Skeletal muscle tissue (tissue), 3 donors: ENCODE measurements at regions not wholly inside any gene's neighbourhood (a gene's known extent, or its start where the extent isn't known, plus 50 kb on each side); places are given as distances from the start of the nearest gene placed in this dataset.
"Not testable (repeated sequence)": the region's sequence is repeated elsewhere in the genome, so short reads cannot be mapped to it uniquely, and the experiment has no call there.

Experiments
- H3K27ac ChIP-seq: one replicate; pipeline ENCODE4 v1.7.0; 2013; ENCODE audit warnings: mild to moderate bottlenecking, low read depth, low read length, inconsistent platforms
- H3K27me3 ChIP-seq, 3 donors: one replicate each; pipeline ENCODE4 v1.7.0; 2013; ENCODE audit warnings: low read length in 3 of 3; ENCODE audit not compliant: control insufficient read depth in 3 of 3, insufficient read depth in 3 of 3
- H3K36me3 ChIP-seq, 3 donors: one replicate each; pipeline ENCODE4 v1.7.0; 2013; ENCODE audit warnings: low read length in 3 of 3; ENCODE audit not compliant: control insufficient read depth in 3 of 3, insufficient read depth in 3 of 3
- H3K4me1 ChIP-seq, 3 donors: one replicate each; pipeline ENCODE4 v1.7.0; 2013; ENCODE audit warnings: low read length in 3 of 3, mild to moderate bottlenecking in 3 of 3; ENCODE audit not compliant: control insufficient read depth in 3 of 3, insufficient read depth in 3 of 3
- H3K4me3 ChIP-seq, 3 donors: one replicate each; pipeline ENCODE4 v1.7.0; 2013; ENCODE audit warnings: low read length in 3 of 3
- H3K9ac ChIP-seq, 3 donors: one replicate each; pipeline ENCODE4 v1.7.0; 2013; ENCODE audit warnings: low read length in 3 of 3, mild to moderate bottlenecking in 3 of 3, moderate library complexity in 2 of 3, low read depth in 1 of 3
- H3K9me3 ChIP-seq, 3 donors: one replicate each; pipeline ENCODE4 v1.7.0; 2013; ENCODE audit warnings: low read length in 3 of 3; ENCODE audit not compliant: control insufficient read depth in 3 of 3
- donor health status: Osteomylitis.

DNA sequence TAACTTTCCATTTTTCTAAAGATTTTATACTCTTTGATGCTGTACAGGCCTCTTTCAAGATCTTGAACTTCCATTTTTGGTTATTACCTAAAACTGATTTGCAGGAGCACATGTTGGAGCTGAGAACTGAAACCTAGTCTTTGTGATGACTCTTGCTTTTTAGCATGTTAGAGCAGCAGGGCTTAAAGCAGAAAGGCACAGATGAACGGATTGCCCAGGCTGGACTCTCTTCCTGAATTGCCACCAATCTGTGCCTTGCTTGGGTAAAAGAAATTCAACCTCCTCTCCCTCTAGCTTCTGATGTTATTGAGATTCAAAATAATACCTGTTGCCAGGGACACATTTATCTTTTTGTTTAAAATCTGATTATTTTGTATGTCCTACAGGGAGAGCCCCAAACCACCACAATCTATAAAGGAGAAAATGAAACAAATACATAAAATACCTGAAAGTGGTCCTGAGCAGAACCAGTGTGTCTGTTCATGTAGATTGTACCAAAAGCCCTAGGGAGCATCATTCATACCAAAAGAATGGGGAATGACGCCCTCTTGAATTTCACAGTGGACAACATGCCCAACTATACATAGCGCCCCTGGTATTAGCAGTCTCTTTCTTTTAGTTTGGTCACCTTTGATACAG lies 277.0 kb upstream of the MAP2 start:
- peak overlapping the region; percentile 36 for H3K27ac ChIP-seq

DNA sequence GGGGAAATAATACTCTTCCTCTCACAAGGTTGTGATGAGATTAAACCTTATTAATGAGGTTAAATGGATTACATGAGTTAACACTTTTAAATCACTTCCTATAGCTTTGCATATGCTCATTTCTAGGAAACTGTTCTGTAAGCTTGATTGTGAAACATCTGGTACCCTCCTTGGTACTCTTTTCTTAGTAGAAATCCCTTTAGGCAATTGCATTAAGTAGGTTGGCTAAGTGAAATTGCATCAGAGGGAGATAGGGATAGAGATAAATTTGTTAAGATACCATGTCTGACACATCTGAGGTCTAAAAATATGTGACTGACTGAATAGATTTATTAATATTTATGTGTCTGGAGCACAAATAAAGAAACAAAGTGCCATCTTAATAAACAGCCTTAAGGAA lies 275.9 kb upstream of the MAP2 start:
- H3K27ac ChIP-seq = no peak overlapping the region
- no peaks in the 10 kb centered on the region for H3K4me1 ChIP-seq
- H3K9me3 ChIP-seq = no peaks in the 10 kb centered on the region
- no peak overlapping the region for H3K9ac ChIP-seq
- H3K36me3 ChIP-seq = no peaks in the 10 kb centered on the region
- no peaks in the 10 kb centered on the region for H3K27me3 ChIP-seq
- H3K4me3 ChIP-seq = no peak overlapping the region

More for the DNA sequence above, 277.0 kb upstream of the MAP2 start:
- no peaks in the 10 kb centered on the region for H3K27me3 ChIP-seq
- H3K9ac ChIP-seq = no peak overlapping the region
- H3K4me1 ChIP-seq = no peaks in the 10 kb centered on the region
- H3K36me3 ChIP-seq = no peaks in the 10 kb centered on the region
- no peak overlapping the region for H3K4me3 ChIP-seq
- H3K9me3 ChIP-seq = no peaks in the 10 kb centered on the region

- no peaks in the 10 kb centered on the region for H3K27me3 ChIP-seq
- no peak overlapping the region for H3K4me3 ChIP-seq
- no peak overlapping the region for H3K27ac ChIP-seq
- no peak overlapping the region for H3K9ac ChIP-seq
- no peaks in the 10 kb centered on the region for H3K4me1 ChIP-seq
- H3K36me3 ChIP-seq = no peaks in the 10 kb centered on the region
- H3K9me3 ChIP-seq = no peaks in the 10 kb centered on the region
Measured at GRCh38 chr2:209160800-209161588, 262.9 kb upstream of the MAP2 start.

- no peaks in the 10 kb centered on the region for H3K27me3 ChIP-seq
Measured at GRCh38 chr2:209162129-209162528, 261.7 kb upstream of the MAP2 start.

GRCh38 chr2:209181984-209182383 lies 241.9 kb upstream of the MAP2 start:
- Histone ChIP-seq H3K4me1 (no peaks in the 10 kb centered on the region), H3K27me3 (no peaks in the 10 kb centered on the region), H3K27ac (no peak overlapping the region), H3K4me3 (no peak overlapping the region), H3K9ac (no peak overlapping the region), H3K9me3 (no peaks in the 10 kb centered on the region), H3K36me3 (no peaks in the 10 kb centered on the region)

More at GRCh38 chr2:209162129-209162528, 261.7 kb upstream of the MAP2 start:
- Histone ChIP-seq H3K9ac (no peak overlapping the region), H3K36me3 (no peaks in the 10 kb centered on the region), H3K4me3 (no peak overlapping the region), H3K27ac (no peak overlapping the region), H3K9me3 (no peaks in the 10 kb centered on the region), H3K4me1 (no peaks in the 10 kb centered on the region)

GRCh38 chr2:209186886-209187285 lies 237.0 kb upstream of the MAP2 start:
- not testable (repeated sequence) for H3K36me3 ChIP-seq, H3K27ac ChIP-seq, H3K4me3 ChIP-seq, H3K27me3 ChIP-seq, H3K9ac ChIP-seq, H3K4me1 ChIP-seq, H3K9me3 ChIP-seq

DNA sequence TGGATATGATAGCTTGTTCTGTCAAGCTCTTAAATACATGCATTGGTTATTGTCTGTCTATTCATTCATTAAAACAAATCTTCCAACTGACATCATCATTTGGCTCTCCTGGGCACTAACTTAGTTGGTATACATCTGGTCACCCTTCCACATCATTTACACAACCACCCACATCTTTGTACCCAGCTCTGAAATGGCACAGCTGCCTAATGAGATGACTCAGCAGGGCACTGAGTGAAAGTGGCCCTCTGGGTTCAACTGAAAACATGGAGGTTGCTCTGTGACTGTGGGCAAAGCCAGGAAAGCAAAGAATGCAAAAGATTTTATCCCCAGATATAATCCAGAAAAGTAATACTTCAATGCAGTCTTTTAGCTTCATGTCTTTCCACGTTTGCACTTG lies 234.0 kb upstream of the MAP2 start:
- Histone ChIP-seq H3K4me3 (no peak overlapping the region), H3K36me3 (no peaks in the 10 kb centered on the region), H3K9ac (no peak overlapping the region), H3K4me1 (no peaks in the 10 kb centered on the region), H3K9me3 (no peaks in the 10 kb centered on the region), H3K27ac (no peak overlapping the region), H3K27me3 (no peaks in the 10 kb centered on the region)

- Histone ChIP-seq H3K4me3 (no peak overlapping the region), H3K9me3 (no peaks in the 10 kb centered on the region), H3K27ac (no peak overlapping the region)
Measured at GRCh38 chr2:209191139-209191538, 232.7 kb upstream of the MAP2 start.

DNA sequence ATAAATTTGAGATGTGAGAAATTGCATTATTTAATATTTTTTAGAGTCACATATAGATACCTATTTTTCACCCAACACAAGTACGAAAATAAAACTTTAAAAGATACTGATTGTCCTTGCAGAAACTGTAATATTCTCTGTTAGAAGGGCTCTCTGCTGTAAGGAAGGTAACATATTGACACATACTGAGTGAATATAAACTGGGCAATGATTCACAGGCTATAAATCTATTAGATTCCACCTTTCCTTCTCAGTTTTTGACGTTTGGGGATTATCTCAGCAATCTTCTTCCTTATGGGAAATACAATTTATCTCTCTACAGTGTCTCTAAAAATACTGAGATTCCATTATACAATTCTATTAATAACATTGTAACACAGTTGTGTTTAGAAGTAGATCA lies 229.1 kb upstream of the MAP2 start:
- Histone ChIP-seq H3K4me3 (no peak overlapping the region), H3K9me3 (no peaks in the 10 kb centered on the region), H3K27me3 (no peaks in the 10 kb centered on the region), H3K9ac (no peak overlapping the region), H3K27ac (no peak overlapping the region), H3K4me1 (no peaks in the 10 kb centered on the region), H3K36me3 (no peaks in the 10 kb centered on the region)

More at GRCh38 chr2:209191139-209191538, 232.7 kb upstream of the MAP2 start:
- H3K9ac ChIP-seq = no peak overlapping the region
- H3K4me1 ChIP-seq = no peaks in the 10 kb centered on the region
- no peaks in the 10 kb centered on the region for H3K27me3 ChIP-seq
- no peaks in the 10 kb centered on the region for H3K36me3 ChIP-seq

DNA sequence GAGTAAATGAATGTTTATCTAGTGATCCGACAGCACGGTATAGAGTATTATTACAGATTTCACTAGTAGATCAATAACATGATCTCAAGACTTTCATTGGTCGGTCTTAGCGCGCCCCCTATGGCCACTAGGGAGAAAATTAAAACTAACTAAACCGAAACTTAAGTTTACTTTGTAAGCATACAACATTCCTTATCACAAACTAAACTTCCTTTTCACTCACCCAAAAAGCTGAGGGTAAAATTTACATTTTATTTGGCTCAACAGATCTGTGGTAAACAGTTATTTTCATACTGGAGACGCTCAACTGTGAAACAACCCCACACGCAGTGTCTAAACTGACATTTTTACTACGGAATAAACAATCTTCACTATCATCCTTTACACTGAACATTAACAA lies 215.6 kb upstream of the MAP2 start:
- no peaks in the 10 kb centered on the region for H3K9me3 ChIP-seq
- peak overlapping the region in 1 of 3 donors; percentile 50 for H3K4me3 ChIP-seq
- H3K27me3 ChIP-seq = no peaks in the 10 kb centered on the region
- no peak overlapping the region for H3K27ac ChIP-seq
- H3K4me1 ChIP-seq = no peaks in the 10 kb centered on the region
- no peaks in the 10 kb centered on the region for H3K36me3 ChIP-seq
- no peak overlapping the region for H3K9ac ChIP-seq
